NCI-H2029 (cell line): ENCODE measurements at regions not wholly inside any gene's neighbourhood (a gene's known extent, or its start where the extent isn't known, plus 50 kb on each side); places are given as distances from the start of the nearest gene placed in this dataset.

Experiments
- DNase-seq: peaks from one replicate; lab custom pipeline; 2025; lab: John Stamatoyannopoulos, UW

GRCh38 chrX:20382082-20382481 lies 115.4 kb upstream of the RPS6KA3 start:
- no peak for DNase-seq

- DNase-seq, result peak; percentile 87
Measured at GRCh38 chrX:20378233-20378920, 111.7 kb upstream of the RPS6KA3 start.

- DNase-seq, result peak; percentile 13
Measured at GRCh38 chrX:20374900-20375438, 108.3 kb upstream of the RPS6KA3 start.

- no peak for DNase-seq
Measured at GRCh38 chrX:20374450-20374849, 107.7 kb upstream of the RPS6KA3 start.

GRCh38 chrX:20373063-20373462 lies 106.4 kb upstream of the RPS6KA3 start:
- no peak for DNase-seq

GRCh38 chrX:20372533-20372932 lies 105.8 kb upstream of the RPS6KA3 start:
- no peak for DNase-seq

GRCh38 chrX:20369468-20369867 lies 102.8 kb upstream of the RPS6KA3 start:
- no peak for DNase-seq

GRCh38 chrX:20364238-20364637 lies 97.5 kb upstream of the RPS6KA3 start:
- no peak for DNase-seq

GRCh38 chrX:20363275-20363674 lies 96.6 kb upstream of the RPS6KA3 start:
- no peak for DNase-seq

GRCh38 chrX:20362268-20363267 lies 95.9 kb upstream of the RPS6KA3 start:
- DNase-seq, result peak; percentile 91

GRCh38 chrX:20361890-20362262 lies 95.2 kb upstream of the RPS6KA3 start:
- DNase-seq, result peak; percentile 54

GRCh38 chrX:20361081-20361889 lies 94.6 kb upstream of the RPS6KA3 start:
- DNase-seq, result no peak

GRCh38 chrX:20355187-20355586 lies 88.5 kb upstream of the RPS6KA3 start:
- no peak for DNase-seq

- DNase-seq, result no peak
Measured at GRCh38 chrX:20354505-20354904, 87.8 kb upstream of the RPS6KA3 start.

- no peak for DNase-seq
Measured at GRCh38 chrX:20352935-20353336, 86.2 kb upstream of the RPS6KA3 start.

- DNase-seq, result no peak
Measured at GRCh38 chrX:20352504-20352903, 85.8 kb upstream of the RPS6KA3 start.

- DNase-seq, result no peak
Measured at GRCh38 chrX:20350596-20350995, 83.9 kb upstream of the RPS6KA3 start.

- DNase-seq, result no peak
Measured at GRCh38 chrX:20348139-20348538, 81.4 kb upstream of the RPS6KA3 start.

GRCh38 chrX:20347481-20347880 lies 80.8 kb upstream of the RPS6KA3 start:
- DNase-seq, result no peak

GRCh38 chrX:20333672-20334071 lies 67.0 kb upstream of the RPS6KA3 start:
- DNase-seq, result no peak

GRCh38 chrX:20330545-20330944 lies 63.8 kb upstream of the RPS6KA3 start:
- DNase-seq, result no peak

- no peak for DNase-seq
Measured at GRCh38 chrX:20329435-20329834, 62.7 kb upstream of the RPS6KA3 start.
